ENCODE measurements at regions not wholly inside any gene's neighbourhood (a gene's known extent, or its start where the extent isn't known, plus 50 kb on each side); places are given as distances from the start of the nearest gene placed in this dataset.
"Not testable (repeated sequence)": the region's sequence is repeated elsewhere in the genome, so short reads cannot be mapped to it uniquely, and the experiment has no call there.

- DNase-seq (ENCODE audit: low spot score in 2 of 2) = no peak
- no peak for ATAC-seq
- Mint-ChIP-seq H3K9me3 (no peaks in the 10 kb centered on the region), H3K36me3 (no peaks in the 10 kb centered on the region), H3K27ac (no peak overlapping the region)
These were observed 375.7 kb upstream of the CCNH start for GRCh38 chr5:87788416-87788815.

GRCh38 chr5:87787625-87788256 is 375.0 kb upstream of the CCNH start:
- no peaks in the 10 kb centered on the region for H3K9me3 Mint-ChIP-seq
- DNase-seq (ENCODE audit: low spot score in 2 of 2) (no peak), ATAC-seq (no peak)
- no peak overlapping the region for H3K27ac Mint-ChIP-seq
- H3K36me3 Mint-ChIP-seq = no peaks in the 10 kb centered on the region

DNA sequence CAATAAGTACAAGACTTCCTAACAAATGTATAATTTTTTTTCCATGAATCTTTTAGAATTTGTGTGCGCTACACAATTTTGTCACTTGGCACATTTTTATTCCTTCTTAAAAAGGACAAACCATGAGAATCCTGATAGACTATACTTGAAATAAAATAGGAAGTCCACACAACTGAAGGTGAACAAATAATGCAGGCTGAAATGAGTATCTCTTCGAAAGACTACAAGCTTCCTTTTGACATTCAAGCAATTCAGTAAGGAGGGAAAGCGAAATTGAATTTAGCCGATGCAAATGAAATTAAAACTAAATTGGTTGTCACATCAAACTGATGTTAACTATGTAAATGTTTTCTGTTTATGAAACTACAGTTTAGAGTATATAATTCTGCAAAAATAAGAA is 374.4 kb upstream of the CCNH start:
- no peak for DNase-seq (ENCODE audit: low spot score in 2 of 2)
- H3K9me3 Mint-ChIP-seq = no peaks in the 10 kb centered on the region
- no peaks in the 10 kb centered on the region for H3K36me3 Mint-ChIP-seq
- no peak overlapping the region for H3K27ac Mint-ChIP-seq
- ATAC-seq = no peak

- DNase-seq (ENCODE audit: low spot score in 2 of 2) (no peak), ATAC-seq (no peak)
- no peaks in the 10 kb centered on the region for H3K9me3 Mint-ChIP-seq
- no peak overlapping the region for H3K27ac Mint-ChIP-seq
- H3K36me3 Mint-ChIP-seq = no peaks in the 10 kb centered on the region
These were observed 373.7 kb upstream of the CCNH start for GRCh38 chr5:87786471-87786870.

- ATAC-seq (no peak), DNase-seq (ENCODE audit: low spot score in 2 of 2) (no peak)
- Mint-ChIP-seq H3K27ac (no peak overlapping the region), H3K36me3 (no peaks in the 10 kb centered on the region), H3K9me3 (no peaks in the 10 kb centered on the region)
These were observed 373.0 kb upstream of the CCNH start for GRCh38 chr5:87785554-87786335.

DNA sequence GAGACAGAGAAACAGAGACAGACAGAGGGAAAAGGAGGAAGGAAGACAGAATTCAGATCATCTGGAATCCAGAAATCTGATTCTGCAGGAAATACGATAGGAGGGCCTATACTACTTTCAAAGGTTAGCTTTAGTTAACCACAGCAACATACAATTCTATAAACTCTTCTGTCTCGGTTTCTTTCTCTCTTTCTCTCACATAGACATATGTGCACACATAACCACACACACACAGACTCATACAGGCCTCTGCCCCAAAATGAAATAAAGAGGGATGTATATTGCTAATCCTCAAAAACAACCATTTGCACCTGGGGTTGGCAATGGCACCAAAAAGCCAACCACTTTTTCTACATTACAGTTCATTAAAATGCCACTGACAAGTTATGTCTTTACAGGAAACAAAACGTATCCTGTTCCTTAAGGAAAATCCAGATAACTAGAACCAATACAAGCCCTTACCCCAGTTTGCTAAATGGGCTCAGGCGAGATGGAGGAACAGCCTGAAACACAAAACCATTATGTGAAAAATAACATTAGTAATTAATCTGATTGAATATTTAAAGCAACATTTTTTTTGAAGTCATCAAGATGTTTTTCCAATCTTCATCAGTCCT is 372.3 kb upstream of the CCNH start:
- Mint-ChIP-seq H3K36me3 (no peaks in the 10 kb centered on the region), H3K9me3 (no peaks in the 10 kb centered on the region), H3K27ac (no peak overlapping the region)
- ATAC-seq (no peak), DNase-seq (ENCODE audit: low spot score in 2 of 2) (no peak)

DNA sequence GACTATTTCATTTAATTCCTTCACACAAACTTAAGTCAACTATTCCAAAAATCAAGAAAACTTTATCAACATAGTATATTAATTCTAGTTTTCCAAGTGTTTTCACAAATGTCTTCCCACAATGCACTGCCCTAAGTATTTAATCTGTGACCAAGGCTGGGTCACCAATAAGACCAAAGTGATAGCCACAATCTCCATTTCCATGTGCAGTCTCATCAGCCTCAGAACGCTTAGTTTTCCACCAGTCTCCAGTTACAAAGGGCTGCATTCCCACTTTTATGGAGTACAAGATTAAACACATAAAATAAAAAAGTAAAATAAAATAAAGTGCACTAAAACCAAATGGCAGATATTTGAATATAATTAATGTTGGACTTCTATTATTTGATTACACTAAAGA is 371.6 kb upstream of the CCNH start:
- DNase-seq (ENCODE audit: low spot score in 2 of 2) (no peak), ATAC-seq (no peak)
- Mint-ChIP-seq H3K27ac (no peak overlapping the region), H3K9me3 (no peaks in the 10 kb centered on the region), H3K36me3 (no peaks in the 10 kb centered on the region)

DNA sequence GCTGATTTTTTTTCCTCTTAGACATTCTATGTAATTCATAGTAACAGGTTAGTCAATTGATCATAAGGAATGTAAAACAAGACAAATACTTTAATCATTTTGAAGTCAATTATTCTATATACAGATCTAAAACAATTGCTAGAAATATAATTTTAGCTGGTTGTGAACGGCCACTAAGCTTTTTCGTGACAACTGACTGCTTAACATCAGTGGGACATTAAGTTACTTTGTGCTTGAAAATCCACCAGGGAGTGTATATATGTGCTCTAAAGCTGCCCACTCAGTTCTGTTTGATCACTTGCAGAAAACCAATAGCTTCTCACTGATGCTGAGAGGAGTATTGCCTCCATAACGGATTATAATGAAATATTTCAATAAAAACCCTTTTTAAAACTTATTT is 370.2 kb upstream of the CCNH start:
- Mint-ChIP-seq H3K36me3 (no peaks in the 10 kb centered on the region), H3K27ac (no peak overlapping the region), H3K9me3 (no peaks in the 10 kb centered on the region)
- DNase-seq (ENCODE audit: low spot score in 2 of 2) = no peak
- no peak for ATAC-seq

DNA sequence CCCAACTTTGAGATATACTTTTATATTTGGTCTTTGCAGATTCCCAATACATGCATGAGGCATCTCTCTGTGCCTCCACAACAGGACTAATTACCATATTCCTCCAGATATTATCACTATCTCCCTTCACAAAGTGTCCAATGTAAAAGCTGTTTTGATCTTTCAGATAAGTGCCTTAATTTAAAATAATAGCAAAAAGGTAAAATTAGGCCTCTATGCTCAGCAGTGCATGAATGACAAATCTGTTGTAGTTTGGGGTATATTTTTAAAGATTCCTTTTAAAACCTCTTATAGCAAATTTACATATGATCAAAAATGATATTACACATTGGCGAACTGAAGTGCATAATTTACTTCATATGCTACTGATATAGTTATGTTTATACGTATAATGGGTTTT is 369.2 kb upstream of the CCNH start:
- no peaks in the 10 kb centered on the region for H3K9me3 Mint-ChIP-seq
- no peak for DNase-seq (ENCODE audit: low spot score in 2 of 2)
- H3K36me3 Mint-ChIP-seq = no peaks in the 10 kb centered on the region
- ATAC-seq = no peak
- H3K27ac Mint-ChIP-seq = no peak overlapping the region

- Mint-ChIP-seq H3K9me3 (no peaks in the 10 kb centered on the region), H3K27ac (no peak overlapping the region), H3K36me3 (no peaks in the 10 kb centered on the region)
- DNase-seq (ENCODE audit: low spot score in 2 of 2) (peak; percentile 55 to 70), ATAC-seq (peak; percentile 83 to 99)
These were observed 368.4 kb upstream of the CCNH start for GRCh38 chr5:87780831-87781760.

- Mint-ChIP-seq H3K9me3 (no peaks in the 10 kb centered on the region), H3K36me3 (no peaks in the 10 kb centered on the region), H3K27ac (no peak overlapping the region)
- no peak for ATAC-seq
- no peak for DNase-seq (ENCODE audit: low spot score in 2 of 2)
These were observed 366.1 kb upstream of the CCNH start for GRCh38 chr5:87778876-87779275.

DNA sequence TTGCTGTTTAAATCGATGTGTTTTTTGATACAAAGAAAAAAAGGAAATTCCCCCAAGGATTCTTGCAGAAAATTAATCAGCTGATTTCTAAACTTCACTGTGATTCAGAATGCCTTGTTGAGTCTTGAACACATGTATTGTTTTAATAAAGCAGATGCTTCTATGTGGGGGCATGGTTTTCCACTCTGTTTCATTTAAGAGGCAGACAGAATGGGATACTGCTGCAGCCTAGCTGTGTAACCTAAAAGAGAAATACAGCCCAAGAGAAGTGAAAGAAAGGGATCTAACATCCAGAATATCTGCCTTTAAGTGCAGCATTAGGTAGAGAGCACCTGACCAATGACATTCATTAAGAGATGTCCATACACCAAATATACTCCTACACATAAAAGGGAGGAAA is 365.1 kb upstream of the CCNH start:
- no peaks in the 10 kb centered on the region for H3K9me3 Mint-ChIP-seq
- no peaks in the 10 kb centered on the region for H3K36me3 Mint-ChIP-seq
- H3K27ac Mint-ChIP-seq = no peak overlapping the region
- no peak for ATAC-seq
- no peak for DNase-seq (ENCODE audit: low spot score in 2 of 2)

- ATAC-seq (no peak), DNase-seq (ENCODE audit: low spot score in 2 of 2) (no peak)
- H3K27ac Mint-ChIP-seq = no peak overlapping the region
- no peaks in the 10 kb centered on the region for H3K36me3 Mint-ChIP-seq
- no peaks in the 10 kb centered on the region for H3K9me3 Mint-ChIP-seq
These were observed 364.1 kb upstream of the CCNH start for GRCh38 chr5:87776785-87777184.

DNA sequence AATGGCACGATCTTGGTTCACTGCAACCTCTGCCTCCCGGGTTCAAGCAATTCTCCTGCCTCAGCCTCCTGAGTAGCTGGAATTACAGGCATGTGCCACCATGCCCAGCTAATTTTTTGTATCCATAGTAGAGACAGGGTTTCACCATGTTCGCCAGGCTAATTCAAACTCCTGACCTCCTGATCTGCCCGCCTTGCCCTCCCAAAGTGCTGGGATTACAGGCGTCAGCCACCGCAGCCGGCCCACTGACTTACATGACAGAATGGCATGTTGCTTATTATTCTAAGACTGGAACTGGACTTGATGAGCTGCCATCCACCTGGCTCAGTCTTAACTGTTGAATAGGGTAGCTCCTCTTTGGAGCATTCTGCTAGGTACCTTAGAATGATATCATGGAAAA is 363.6 kb upstream of the CCNH start:
- H3K36me3 Mint-ChIP-seq; DNase-seq (ENCODE audit: low spot score in 2 of 2); H3K9me3 Mint-ChIP-seq: not testable (repeated sequence)

GRCh38 chr5:87775228-87775627 is 362.5 kb upstream of the CCNH start:
- Mint-ChIP-seq H3K36me3 (no peaks in the 10 kb centered on the region), H3K27ac (no peak overlapping the region), H3K9me3 (no peaks in the 10 kb centered on the region)
- DNase-seq (ENCODE audit: low spot score in 2 of 2) (no peak), ATAC-seq (no peak)

More for the DNA sequence above, 363.6 kb upstream of the CCNH start:
- not testable (repeated sequence) for H3K27ac Mint-ChIP-seq, ATAC-seq

GRCh38 chr5:87774804-87775203 is 362.1 kb upstream of the CCNH start:
- DNase-seq (ENCODE audit: low spot score in 2 of 2) = no peak
- Mint-ChIP-seq H3K27ac (no peak overlapping the region), H3K9me3 (no peaks in the 10 kb centered on the region), H3K36me3 (no peaks in the 10 kb centered on the region)
- ATAC-seq = no peak

GRCh38 chr5:87770601-87771121 is 357.9 kb upstream of the CCNH start:
- ATAC-seq (no peak), DNase-seq (ENCODE audit: low spot score in 2 of 2) (no peak)
- Mint-ChIP-seq H3K9me3 (no peaks in the 10 kb centered on the region), H3K27ac (no peak overlapping the region), H3K36me3 (no peaks in the 10 kb centered on the region)

Measured in activated naive CD4-positive, alpha-beta T cell treated with anti-CD3 and anti-CD28 coated beads, Interleukin-2, amount 50 U/mL, for 72 hours (primary cell).